Activated naive CD8-positive, alpha-beta T cell treated with anti-CD3 and anti-CD28 coated beads, Interleukin-2, amount 50 U/mL, for 24 hours (primary cell): ENCODE measurements at regions not wholly inside any gene's neighbourhood (a gene's known extent, or its start where the extent isn't known, plus 50 kb on each side); places are given as distances from the start of the nearest gene placed in this dataset.
"Not testable (repeated sequence)": the region's sequence is repeated elsewhere in the genome, so short reads cannot be mapped to it uniquely, and the experiment has no call there.

Source experiments
- ATAC-seq: fragments of 150-1000 bp; cut with Tn5 transposase; one replicate; pipeline ENCODE4 v1.10.0; 2021
- DNase-seq: peaks from one replicate; pipeline ENCODE4 v3.0.0; 2021
- H3K27ac Mint-ChIP-seq: one replicate; pipeline ENCODE4 v1.8.0; 2021; ENCODE audit warnings: mild to moderate bottlenecking, mixed read lengths
- H3K27me3 Mint-ChIP-seq: one replicate; pipeline ENCODE4 v1.8.0; 2021; ENCODE audit warnings: mixed read lengths
- H3K36me3 Mint-ChIP-seq: one replicate; pipeline ENCODE4 v1.8.0; 2021; ENCODE audit warnings: low read depth, mixed read lengths
- H3K4me1 Mint-ChIP-seq: one replicate; pipeline ENCODE4 v1.8.0; 2021; ENCODE audit warnings: mixed read lengths
- H3K4me3 Mint-ChIP-seq: one replicate; pipeline ENCODE4 v1.8.0; 2021; ENCODE audit warnings: mild to moderate bottlenecking, moderate library complexity, mixed read lengths
- H3K9me3 Mint-ChIP-seq: one replicate; pipeline ENCODE4 v1.8.0; 2021; ENCODE audit warnings: mixed read lengths

DNA sequence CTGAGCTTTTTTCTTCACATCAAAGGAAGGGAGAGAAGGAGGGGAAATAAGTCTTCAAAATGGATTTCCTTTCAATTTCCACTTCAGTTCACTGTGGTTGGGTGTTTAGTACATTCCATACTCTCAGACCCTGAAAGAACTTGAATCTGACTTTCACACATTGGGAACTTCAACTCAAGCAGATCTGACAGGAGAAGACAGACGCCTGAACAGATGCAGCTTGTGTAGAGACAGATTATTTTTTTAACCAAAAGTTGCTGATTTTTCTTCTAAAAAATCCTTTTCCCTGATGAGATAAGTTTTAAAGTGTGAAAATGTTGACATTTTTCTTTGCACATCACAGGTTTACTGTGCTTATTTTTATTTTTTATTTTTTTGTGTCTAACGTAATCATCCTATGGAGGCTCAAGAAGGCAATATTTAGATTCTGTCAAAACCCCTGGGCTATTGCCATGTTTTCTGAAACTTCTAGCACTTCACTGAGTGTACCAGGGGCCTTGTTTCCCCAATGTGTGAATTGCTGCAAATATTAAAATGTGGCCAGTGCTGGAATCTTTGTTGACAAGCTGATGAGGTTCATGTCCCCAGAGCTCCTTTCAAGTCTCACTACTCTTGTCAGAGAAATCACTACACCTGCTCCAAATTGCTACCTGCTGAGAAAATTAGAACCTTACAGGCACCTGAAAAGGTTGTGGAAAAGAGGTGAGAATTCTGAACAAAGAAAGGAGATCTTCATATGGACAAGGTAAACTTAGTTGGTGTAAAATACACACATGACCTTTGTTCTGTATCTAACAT is 214.8 kb upstream of the BTBD3 start:
- Mint-ChIP-seq H3K27ac (no peak overlapping the region), H3K9me3 (peaks cover 3% of the 10 kb centered on the region), H3K4me3 (no peak overlapping the region), H3K36me3 (no peaks in the 10 kb centered on the region), H3K27me3 (peaks cover 2% of the 10 kb centered on the region), H3K4me1 (no peaks in the 10 kb centered on the region)
- ATAC-seq (no peak), DNase-seq (no peak)

- ATAC-seq = no peak
- DNase-seq = no peak
- Mint-ChIP-seq H3K27me3 (peaks cover 2% of the 10 kb centered on the region), H3K36me3 (no peaks in the 10 kb centered on the region), H3K9me3 (peaks cover 6% of the 10 kb centered on the region), H3K27ac (no peak overlapping the region), H3K4me3 (no peak overlapping the region), H3K4me1 (no peaks in the 10 kb centered on the region)
Observed at GRCh38 chr20:11705512-11705911, 212.2 kb upstream of the BTBD3 start.

DNA sequence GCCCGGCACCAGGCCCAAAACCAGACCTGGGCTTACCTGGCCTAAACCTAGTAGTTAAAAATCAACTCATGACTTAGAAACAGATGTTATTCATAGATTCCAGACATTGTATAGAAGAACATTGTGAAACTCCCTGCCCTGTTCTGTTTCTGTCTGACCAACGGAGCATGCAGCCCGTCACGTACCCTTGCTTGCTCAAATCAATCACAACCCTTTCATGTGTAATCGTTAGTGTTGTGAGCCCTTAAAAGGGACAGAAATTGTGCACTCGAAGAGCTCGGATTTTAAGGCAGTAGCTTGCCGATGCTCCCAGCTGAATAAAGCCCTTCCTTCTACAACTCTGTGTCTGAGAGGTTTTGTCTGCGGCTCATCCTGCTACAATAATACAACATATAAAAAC is 209.5 kb upstream of the BTBD3 start:
- not testable (repeated sequence) for H3K27ac Mint-ChIP-seq, DNase-seq, H3K4me1 Mint-ChIP-seq, H3K4me3 Mint-ChIP-seq, ATAC-seq, H3K36me3 Mint-ChIP-seq, H3K27me3 Mint-ChIP-seq, H3K9me3 Mint-ChIP-seq

GRCh38 chr20:11711214-11711613 is 206.5 kb upstream of the BTBD3 start:
- Mint-ChIP-seq H3K4me3 (no peak overlapping the region), H3K4me1 (no peaks in the 10 kb centered on the region), H3K36me3 (no peaks in the 10 kb centered on the region), H3K9me3 (peaks cover 3% of the 10 kb centered on the region), H3K27me3 (no peaks in the 10 kb centered on the region), H3K27ac (no peak overlapping the region)
- no peak for ATAC-seq
- DNase-seq = no peak

- no peaks in the 10 kb centered on the region for H3K27me3 Mint-ChIP-seq
- H3K27ac Mint-ChIP-seq = no peak overlapping the region
- H3K9me3 Mint-ChIP-seq = peaks cover 8% of the 10 kb centered on the region
- H3K4me3 Mint-ChIP-seq = no peak overlapping the region
- no peaks in the 10 kb centered on the region for H3K36me3 Mint-ChIP-seq
- no peak for DNase-seq
- H3K4me1 Mint-ChIP-seq = no peaks in the 10 kb centered on the region
- no peak for ATAC-seq
Observed at GRCh38 chr20:11712639-11713160, 205.0 kb upstream of the BTBD3 start.

DNA sequence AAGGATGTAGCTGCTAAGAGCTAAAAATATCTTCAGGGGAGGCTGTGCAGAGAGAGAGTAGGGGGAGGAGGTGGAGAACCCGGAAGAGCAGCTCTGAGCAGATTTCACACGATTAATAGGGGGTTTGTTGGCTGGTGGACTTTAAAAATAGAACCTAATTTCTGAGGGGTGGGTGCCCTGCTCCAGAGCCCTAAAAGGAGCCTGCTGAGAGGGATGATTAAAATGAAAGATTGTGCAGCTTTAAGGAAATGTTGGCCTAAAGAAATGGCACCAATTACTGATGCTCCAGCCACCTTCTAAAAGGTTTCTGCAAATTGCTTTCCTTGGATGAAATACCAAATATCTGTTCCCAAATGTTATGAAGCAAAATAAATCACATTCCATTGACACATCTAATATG is 202.8 kb upstream of the BTBD3 start:
- no peak overlapping the region for H3K4me3 Mint-ChIP-seq
- ATAC-seq (no peak), DNase-seq (no peak)
- peaks cover 5% of the 10 kb centered on the region for H3K9me3 Mint-ChIP-seq
- H3K36me3 Mint-ChIP-seq = no peaks in the 10 kb centered on the region
- H3K4me1 Mint-ChIP-seq = no peaks in the 10 kb centered on the region
- no peaks in the 10 kb centered on the region for H3K27me3 Mint-ChIP-seq
- no peak overlapping the region for H3K27ac Mint-ChIP-seq

- H3K9me3 Mint-ChIP-seq = peaks cover 5% of the 10 kb centered on the region
- no peak overlapping the region for H3K4me3 Mint-ChIP-seq
- no peak overlapping the region for H3K27ac Mint-ChIP-seq
- H3K36me3 Mint-ChIP-seq = no peaks in the 10 kb centered on the region
- no peaks in the 10 kb centered on the region for H3K4me1 Mint-ChIP-seq
- H3K27me3 Mint-ChIP-seq = no peaks in the 10 kb centered on the region
- DNase-seq (no peak), ATAC-seq (no peak)
Observed at GRCh38 chr20:11716239-11716944, 201.3 kb upstream of the BTBD3 start.

GRCh38 chr20:11716945-11717248 is 200.8 kb upstream of the BTBD3 start:
- no peaks in the 10 kb centered on the region for H3K36me3 Mint-ChIP-seq
- DNase-seq (no peak), ATAC-seq (no peak)
- peaks cover 5% of the 10 kb centered on the region for H3K9me3 Mint-ChIP-seq
- no peak overlapping the region for H3K4me3 Mint-ChIP-seq
- H3K27ac Mint-ChIP-seq = no peak overlapping the region
- H3K4me1 Mint-ChIP-seq = no peaks in the 10 kb centered on the region
- H3K27me3 Mint-ChIP-seq = no peaks in the 10 kb centered on the region

- no peak for DNase-seq
- ATAC-seq = no peak
- Mint-ChIP-seq H3K27ac (no peak overlapping the region), H3K27me3 (no peaks in the 10 kb centered on the region), H3K4me3 (no peak overlapping the region), H3K36me3 (no peaks in the 10 kb centered on the region), H3K4me1 (no peaks in the 10 kb centered on the region), H3K9me3 (peaks cover 5% of the 10 kb centered on the region)
Observed at GRCh38 chr20:11717562-11717961, 200.1 kb upstream of the BTBD3 start.

- Mint-ChIP-seq H3K27me3 (no peaks in the 10 kb centered on the region), H3K4me1 (no peaks in the 10 kb centered on the region), H3K4me3 (no peak overlapping the region), H3K27ac (no peak overlapping the region), H3K9me3 (peaks cover 5% of the 10 kb centered on the region), H3K36me3 (no peaks in the 10 kb centered on the region)
- ATAC-seq = no peak
- DNase-seq = no peak
Observed at GRCh38 chr20:11718474-11719094, 199.1 kb upstream of the BTBD3 start.

DNA sequence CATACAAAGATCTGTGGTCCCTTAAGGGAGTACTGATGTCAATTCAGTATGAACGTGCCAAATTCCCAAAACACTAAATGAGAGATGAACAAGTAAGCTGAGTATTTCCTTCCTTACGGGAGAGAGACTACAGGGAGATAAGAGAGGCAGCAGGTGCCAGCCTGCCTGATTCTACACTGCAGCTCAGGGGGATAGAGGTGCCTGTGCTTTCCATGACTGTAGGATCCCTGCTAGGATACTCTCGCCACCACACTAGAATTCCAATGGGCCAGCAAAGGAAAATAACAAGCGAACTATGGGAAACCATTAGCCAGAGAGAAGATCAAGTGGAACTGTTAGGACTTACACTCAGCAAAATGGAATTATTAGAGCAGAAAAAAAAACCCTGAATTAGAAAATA is 198.5 kb upstream of the BTBD3 start:
- H3K27ac Mint-ChIP-seq = no peak overlapping the region
- peaks cover 5% of the 10 kb centered on the region for H3K9me3 Mint-ChIP-seq
- H3K27me3 Mint-ChIP-seq = no peaks in the 10 kb centered on the region
- DNase-seq = no peak
- no peaks in the 10 kb centered on the region for H3K36me3 Mint-ChIP-seq
- no peaks in the 10 kb centered on the region for H3K4me1 Mint-ChIP-seq
- ATAC-seq = no peak
- no peak overlapping the region for H3K4me3 Mint-ChIP-seq

- Mint-ChIP-seq H3K36me3 (no peaks in the 10 kb centered on the region), H3K4me3 (no peak overlapping the region), H3K27me3 (no peaks in the 10 kb centered on the region), H3K4me1 (no peaks in the 10 kb centered on the region), H3K9me3 (peaks cover 5% of the 10 kb centered on the region), H3K27ac (no peak overlapping the region)
- DNase-seq = no peak
- ATAC-seq = no peak
Observed at GRCh38 chr20:11721411-11721810, 196.3 kb upstream of the BTBD3 start.

- no peak overlapping the region for H3K4me3 Mint-ChIP-seq
- no peaks in the 10 kb centered on the region for H3K36me3 Mint-ChIP-seq
- H3K27ac Mint-ChIP-seq = no peak overlapping the region
- DNase-seq = no peak
- H3K27me3 Mint-ChIP-seq = no peaks in the 10 kb centered on the region
- no peaks in the 10 kb centered on the region for H3K4me1 Mint-ChIP-seq
- H3K9me3 Mint-ChIP-seq = no peaks in the 10 kb centered on the region
- ATAC-seq = no peak
Observed at GRCh38 chr20:11724097-11724496, 193.6 kb upstream of the BTBD3 start.

GRCh38 chr20:11726026-11726425 is 191.7 kb upstream of the BTBD3 start:
- Mint-ChIP-seq H3K9me3 (peaks cover 5% of the 10 kb centered on the region), H3K4me1 (no peaks in the 10 kb centered on the region), H3K36me3 (no peaks in the 10 kb centered on the region), H3K27me3 (no peaks in the 10 kb centered on the region), H3K4me3 (no peak overlapping the region), H3K27ac (no peak overlapping the region)
- ATAC-seq (no peak), DNase-seq (no peak)

DNA sequence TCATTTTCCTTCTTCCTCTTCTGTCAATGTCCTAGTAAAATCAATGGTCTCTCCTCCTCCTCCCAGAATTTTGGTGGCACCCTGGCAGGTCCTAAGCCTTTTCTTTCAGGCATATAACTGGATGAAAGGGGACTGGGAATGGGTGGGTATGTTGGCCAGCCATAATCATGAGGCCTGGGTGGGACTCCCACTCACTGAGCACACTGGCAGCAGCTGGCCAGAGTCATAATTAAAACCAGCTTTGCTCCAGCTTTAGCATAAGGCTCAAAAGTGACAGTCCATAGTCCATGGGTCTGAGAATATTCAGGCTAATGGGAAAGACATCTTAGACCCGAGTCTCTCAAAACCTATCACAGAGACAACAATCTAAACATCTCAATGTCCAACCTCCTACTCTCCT is 190.0 kb upstream of the BTBD3 start:
- ATAC-seq (no peak), DNase-seq (no peak)
- no peak overlapping the region for H3K27ac Mint-ChIP-seq
- H3K36me3 Mint-ChIP-seq = no peaks in the 10 kb centered on the region
- no peak overlapping the region for H3K4me3 Mint-ChIP-seq
- H3K4me1 Mint-ChIP-seq = no peaks in the 10 kb centered on the region
- H3K27me3 Mint-ChIP-seq = no peaks in the 10 kb centered on the region
- peaks cover 5% of the 10 kb centered on the region for H3K9me3 Mint-ChIP-seq
